ENCODE measurements at regions not wholly inside any gene's neighbourhood (a gene's known extent, or its start where the extent isn't known, plus 50 kb on each side); places are given as distances from the start of the nearest gene placed in this dataset.

GRCh38 chrX:80312448-80312847, 107.8 kb upstream of the TENT5D start:
- no peak for DNase-seq

GRCh38 chrX:80316526-80316925, 103.7 kb upstream of the TENT5D start:
- DNase-seq, result no peak

GRCh38 chrX:80317646-80318045, 102.6 kb upstream of the TENT5D start:
- DNase-seq, result no peak

GRCh38 chrX:80331285-80331684, 89.0 kb upstream of the TENT5D start:
- no peak for DNase-seq

- no peak for DNase-seq
Observed at GRCh38 chrX:80334583-80334982, 85.7 kb upstream of the TENT5D start.

- peak; percentile 14 for DNase-seq
Observed at GRCh38 chrX:80335062-80335830, 85.0 kb upstream of the TENT5D start.

- DNase-seq, result no peak
Observed at GRCh38 chrX:80354966-80355465, 65.2 kb upstream of the TENT5D start.
